Cardiac muscle cell (in vitro differentiated cells and primary cell): ENCODE measurements at regions not wholly inside any gene's neighbourhood (a gene's known extent, or its start where the extent isn't known, plus 50 kb on each side); places are given as distances from the start of the nearest gene placed in this dataset.
A peak's percentile ranks its signal among the peaks of the same experiment; 100 is the strongest.

Experiments used
- DNase-seq, 2 donors: peaks; one replicate each; pipeline versions ENCODE4 v3.0.0 to v3.0.0-alpha.2; 2010 to 2017; ENCODE audit warnings: low read depth in 1 of 2, low spot score in 1 of 2
- H3K27ac ChIP-seq: fragments of 200-600 bp; sonication (generic); 2 replicates; pipeline ENCODE4 v1.5.1; 2016
- H3K27me3 ChIP-seq: fragments of 200-600 bp; sonication (generic); 2 replicates; pipeline ENCODE4 v1.6.0; 2016; ENCODE audit warnings: control low read depth
- H3K36me3 ChIP-seq: fragments of 200-600 bp; sonication (generic); 2 replicates; pipeline ENCODE4 v1.5.1; 2016; ENCODE audit warnings: control low read depth
- H3K4me1 ChIP-seq: fragments of 200-600 bp; sonication (generic); 2 replicates; pipeline ENCODE4 v1.8.1; 2017; ENCODE audit warnings: low read depth, mild to moderate bottlenecking, mixed run types
- H3K4me3 ChIP-seq: fragments of 200-600 bp; sonication (generic); 2 replicates; pipeline ENCODE4 v1.5.1; 2016; ENCODE audit warnings: mild to moderate bottlenecking
- H3K9me3 ChIP-seq: fragments of 200-600 bp; sonication (generic); 2 replicates; pipeline ENCODE4 v1.5.1; 2017; ENCODE audit warnings: low read depth, mild to moderate bottlenecking, control low read depth
- CTCF ChIP-seq: IDR thresholded peaks from 2 replicates; pipeline ENCODE4 v1.5.1; 2012; ENCODE audit warnings: low read depth, mild to moderate bottlenecking, low read length

GRCh38 chr14:89521988-89522387, 105.0 kb upstream of the FOXN3 start:
- no peaks in the 10 kb centered on the region for H3K4me1 ChIP-seq
- no peak for DNase-seq
- H3K36me3 ChIP-seq: no peaks in the 10 kb centered on the region
- TF ChIP-seq CTCF: no peak
- H3K27me3 ChIP-seq: no peaks in the 10 kb centered on the region
- H3K27ac ChIP-seq: no peak overlapping the region
- H3K4me3 ChIP-seq: no peak overlapping the region
- no peaks in the 10 kb centered on the region for H3K9me3 ChIP-seq

GRCh38 chr14:89519040-89519439, 102.0 kb upstream of the FOXN3 start:
- H3K4me3 ChIP-seq: no peak overlapping the region
- H3K9me3 ChIP-seq: no peaks in the 10 kb centered on the region
- H3K36me3 ChIP-seq: no peaks in the 10 kb centered on the region
- DNase-seq: peak in 1 of 2 donors; percentile 23
- no peak overlapping the region for H3K27ac ChIP-seq
- no peaks in the 10 kb centered on the region for H3K4me1 ChIP-seq
- TF ChIP-seq CTCF: no peak
- H3K27me3 ChIP-seq: no peaks in the 10 kb centered on the region

GRCh38 chr14:89516173-89516572, 99.1 kb upstream of the FOXN3 start:
- H3K27me3 ChIP-seq: no peaks in the 10 kb centered on the region
- no peaks in the 10 kb centered on the region for H3K9me3 ChIP-seq
- no peak for TF ChIP-seq CTCF
- DNase-seq: no peak
- H3K4me1 ChIP-seq: no peaks in the 10 kb centered on the region
- no peak overlapping the region for H3K27ac ChIP-seq
- no peak overlapping the region for H3K4me3 ChIP-seq
- H3K36me3 ChIP-seq: no peaks in the 10 kb centered on the region

- no peak for TF ChIP-seq CTCF
Observed at GRCh38 chr14:89514601-89515000, 97.6 kb upstream of the FOXN3 start.

GRCh38 chr14:89509891-89510290, 92.9 kb upstream of the FOXN3 start:
- H3K36me3 ChIP-seq: no peaks in the 10 kb centered on the region
- H3K27me3 ChIP-seq: no peaks in the 10 kb centered on the region
- no peak for TF ChIP-seq CTCF
- peak in 1 of 2 donors; percentile 63 for DNase-seq
- no peaks in the 10 kb centered on the region for H3K9me3 ChIP-seq
- no peak overlapping the region for H3K27ac ChIP-seq
- H3K4me3 ChIP-seq: no peak overlapping the region
- H3K4me1 ChIP-seq: no peaks in the 10 kb centered on the region

More at GRCh38 chr14:89514601-89515000, 97.6 kb upstream of the FOXN3 start:
- no peak for DNase-seq
- Histone ChIP-seq H3K36me3 (no peaks in the 10 kb centered on the region), H3K4me3 (no peak overlapping the region), H3K27me3 (no peaks in the 10 kb centered on the region), H3K4me1 (no peaks in the 10 kb centered on the region), H3K9me3 (no peaks in the 10 kb centered on the region), H3K27ac (no peak overlapping the region)

GRCh38 chr14:89508863-89509262, 91.8 kb upstream of the FOXN3 start:
- no peak for DNase-seq
- Histone ChIP-seq H3K9me3 (no peaks in the 10 kb centered on the region), H3K4me1 (no peaks in the 10 kb centered on the region), H3K4me3 (no peak overlapping the region), H3K36me3 (no peaks in the 10 kb centered on the region), H3K27ac (no peak overlapping the region), H3K27me3 (no peaks in the 10 kb centered on the region)
- TF ChIP-seq CTCF: no peak
